Activated T-helper 2 cell treated with anti-CD3 and anti-CD28 coated beads, Interferon-gamma antibody, Interleukin-2, Interleukin-4, amounts not matched to agents 10 μg/mL and 5 μg/mL and 100 μg/mL, durations not matched to agents 14 hours and 24 hours and 36 hours (primary cell): ENCODE measurements at regions not wholly inside any gene's neighbourhood (a gene's known extent, or its start where the extent isn't known, plus 50 kb on each side); places are given as distances from the start of the nearest gene placed in this dataset.

Experiments
- DNase-seq: peaks from one replicate; pipeline ENCODE4 v3.0.0; 2021; ENCODE audit warnings: low spot score
- H3K27ac Mint-ChIP-seq: one replicate; pipeline ENCODE4 v1.8.0; 2021; ENCODE audit warnings: mixed read lengths
- H3K27me3 Mint-ChIP-seq: one replicate; pipeline ENCODE4 v1.8.0; 2021; ENCODE audit warnings: low read depth, mixed read lengths
- H3K36me3 Mint-ChIP-seq: one replicate; pipeline ENCODE4 v1.8.0; 2021; ENCODE audit warnings: low read depth, mixed read lengths
- H3K4me1 Mint-ChIP-seq: one replicate; pipeline ENCODE4 v1.8.0; 2021; ENCODE audit warnings: low read depth, mixed read lengths
- H3K4me3 Mint-ChIP-seq: one replicate; pipeline ENCODE4 v1.8.0; 2021; ENCODE audit warnings: low read depth, mild to moderate bottlenecking, moderate library complexity, mixed read lengths
- H3K9me3 Mint-ChIP-seq: one replicate; pipeline ENCODE4 v1.8.0; 2021; ENCODE audit warnings: mixed read lengths
- intact Hi-C: fragments of 100-400 bp; cut with micrococcal nuclease; formaldehyde crosslinking; loops from one replicate; pipeline ENCODE4 v1.15.1; 2023

- Mint-ChIP-seq H3K36me3 (no peaks in the 10 kb centered on the region), H3K27ac (no peak overlapping the region), H3K27me3 (no peaks in the 10 kb centered on the region), H3K4me1 (no peaks in the 10 kb centered on the region), H3K9me3 (peaks cover 49% of the 10 kb centered on the region), H3K4me3 (no peak overlapping the region)
- intact Hi-C loops, result no loop called here
- no peak for DNase-seq
Observed at GRCh38 chr3:6608843-6609242, 252.1 kb upstream of the GRM7 start.

GRCh38 chr3:6612034-6612616 is 248.8 kb upstream of the GRM7 start:
- no peak for DNase-seq
- Mint-ChIP-seq H3K4me1 (no peaks in the 10 kb centered on the region), H3K4me3 (no peak overlapping the region), H3K36me3 (no peaks in the 10 kb centered on the region), H3K9me3 (peaks cover 30% of the 10 kb centered on the region), H3K27ac (no peak overlapping the region), H3K27me3 (no peaks in the 10 kb centered on the region)
- intact Hi-C loops, result no loop called here

DNA sequence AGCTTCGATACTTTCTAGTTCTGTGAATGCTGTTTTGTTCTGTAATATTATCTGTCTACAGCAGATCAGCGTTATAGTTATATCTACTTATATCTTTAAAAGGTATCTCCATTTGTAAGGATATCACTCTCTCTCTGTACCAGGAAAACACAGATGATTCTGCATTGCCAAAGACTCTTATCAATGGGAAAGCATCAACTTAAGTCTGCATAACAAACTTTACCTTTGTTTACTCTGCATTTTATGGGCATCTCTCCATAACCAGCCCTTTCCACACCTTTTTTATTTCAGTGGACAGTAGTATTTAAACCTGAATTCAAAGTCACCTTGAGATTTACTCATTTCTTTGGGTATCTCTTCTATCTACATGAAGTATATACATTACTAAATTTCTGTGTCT is 238.7 kb upstream of the GRM7 start:
- H3K27ac Mint-ChIP-seq, result no peak overlapping the region
- no peaks in the 10 kb centered on the region for H3K36me3 Mint-ChIP-seq
- H3K27me3 Mint-ChIP-seq, result no peaks in the 10 kb centered on the region
- no peak overlapping the region for H3K4me3 Mint-ChIP-seq
- intact Hi-C loops, result no loop called here
- H3K4me1 Mint-ChIP-seq, result no peaks in the 10 kb centered on the region
- no peak for DNase-seq
- H3K9me3 Mint-ChIP-seq, result peaks cover 9% of the 10 kb centered on the region

GRCh38 chr3:6622712-6623111 is 238.2 kb upstream of the GRM7 start:
- Mint-ChIP-seq H3K4me1 (no peaks in the 10 kb centered on the region), H3K9me3 (peaks cover 9% of the 10 kb centered on the region), H3K36me3 (no peaks in the 10 kb centered on the region), H3K27me3 (no peaks in the 10 kb centered on the region), H3K27ac (no peak overlapping the region), H3K4me3 (no peak overlapping the region)
- intact Hi-C loops, result no loop called here
- DNase-seq, result no peak

DNA sequence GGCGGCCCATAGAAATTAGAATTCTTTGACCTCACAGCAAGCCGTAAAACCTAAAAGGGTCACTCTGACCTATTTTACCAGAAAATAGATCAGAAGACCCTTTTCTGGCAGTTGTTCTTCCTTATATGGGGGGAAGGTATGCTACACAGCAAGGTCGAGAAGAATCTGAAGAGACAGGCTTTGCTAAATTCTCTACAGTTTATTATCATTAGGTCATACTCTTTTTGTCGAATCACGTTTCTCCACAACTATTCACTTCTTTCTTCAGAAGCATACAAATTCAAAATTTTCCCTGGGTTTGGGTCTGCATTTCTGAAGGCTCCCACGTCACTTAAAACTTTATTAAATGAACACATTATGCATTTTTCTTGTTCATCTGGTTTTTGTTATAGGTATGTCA is 229.5 kb upstream of the GRM7 start:
- Mint-ChIP-seq H3K4me3 (no peak overlapping the region), H3K27ac (no peak overlapping the region), H3K4me1 (no peaks in the 10 kb centered on the region), H3K36me3 (no peaks in the 10 kb centered on the region), H3K9me3 (peaks cover 10% of the 10 kb centered on the region), H3K27me3 (no peaks in the 10 kb centered on the region)
- no peak for DNase-seq
- intact Hi-C loops, result no loop called here

- Mint-ChIP-seq H3K9me3 (peaks cover 36% of the 10 kb centered on the region), H3K27me3 (no peaks in the 10 kb centered on the region), H3K4me3 (no peak overlapping the region), H3K36me3 (no peaks in the 10 kb centered on the region), H3K27ac (no peak overlapping the region), H3K4me1 (no peaks in the 10 kb centered on the region)
- intact Hi-C loops, result no loop called here
- no peak for DNase-seq
Observed at GRCh38 chr3:6640907-6641306, 220.0 kb upstream of the GRM7 start.

DNA sequence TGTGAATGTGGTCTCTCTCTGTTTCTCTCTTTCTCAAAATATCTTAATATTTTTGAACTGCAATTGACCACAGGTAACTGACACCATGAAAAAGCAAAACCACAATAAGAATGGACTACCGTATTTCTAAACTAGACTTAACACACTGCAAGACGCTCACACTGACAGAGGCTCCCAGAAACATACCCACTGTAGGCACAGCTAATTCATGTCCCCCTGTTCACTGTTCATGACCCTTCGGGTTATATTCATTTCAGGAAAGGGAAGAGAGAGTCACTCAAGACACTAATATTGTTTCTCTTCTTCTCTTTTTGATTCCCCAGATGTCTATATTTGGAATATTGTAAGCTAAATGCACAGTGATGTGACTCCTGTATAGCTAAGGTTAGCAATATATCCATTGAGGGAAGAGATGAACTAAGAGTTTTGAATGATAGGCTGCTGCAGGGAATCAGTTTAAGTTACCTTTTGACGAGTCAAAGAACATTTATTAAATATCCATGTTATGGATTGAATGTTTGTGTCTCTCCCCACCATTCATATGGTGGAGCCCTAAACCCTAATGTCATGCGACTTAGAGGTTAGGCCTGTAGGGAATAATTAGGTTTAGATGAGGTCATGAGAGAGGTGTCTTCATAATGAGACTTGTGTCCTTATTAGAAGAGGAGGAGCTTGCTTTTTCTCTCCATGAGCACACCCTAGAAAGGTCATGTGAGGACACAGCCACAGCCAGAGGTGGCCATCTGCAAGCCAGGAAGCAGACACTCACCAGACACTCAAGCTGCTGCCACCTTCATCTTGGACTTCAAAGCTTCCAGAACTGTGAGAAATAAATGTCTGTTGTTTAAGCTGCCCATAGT is 216.6 kb upstream of the GRM7 start:
- Mint-ChIP-seq H3K27ac (no peak overlapping the region), H3K9me3 (peaks cover 19% of the 10 kb centered on the region), H3K36me3 (no peaks in the 10 kb centered on the region), H3K4me1 (no peaks in the 10 kb centered on the region), H3K4me3 (no peak overlapping the region), H3K27me3 (no peaks in the 10 kb centered on the region)
- intact Hi-C loops, result no loop called here
- no peak for DNase-seq

DNA sequence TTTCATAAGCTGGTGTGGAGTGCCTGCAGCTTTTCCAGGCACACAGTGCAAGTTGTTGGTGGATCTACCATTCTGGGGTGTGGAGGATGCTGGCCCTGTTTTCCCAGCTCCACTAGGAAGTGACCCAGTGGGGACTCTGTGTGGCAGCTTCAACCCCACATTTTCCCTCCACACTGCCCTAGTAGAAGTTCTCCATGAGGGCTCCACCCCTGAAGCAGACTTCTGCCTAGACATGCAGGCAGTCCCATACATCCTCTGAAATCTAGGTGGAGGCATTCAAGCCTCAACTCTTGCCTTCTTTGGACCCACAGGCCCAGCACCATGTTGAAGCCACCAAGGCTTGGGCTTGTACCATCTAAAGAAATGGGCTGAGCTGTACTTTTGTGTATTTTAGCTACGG is 206.2 kb upstream of the GRM7 start:
- DNase-seq, result no peak
- Mint-ChIP-seq H3K4me3 (no peak overlapping the region), H3K27me3 (no peaks in the 10 kb centered on the region), H3K9me3 (peaks cover 47% of the 10 kb centered on the region), H3K36me3 (no peaks in the 10 kb centered on the region), H3K4me1 (no peaks in the 10 kb centered on the region), H3K27ac (no peak overlapping the region)
- intact Hi-C loops, result no loop called here

- H3K4me1 Mint-ChIP-seq, result no peaks in the 10 kb centered on the region
- H3K36me3 Mint-ChIP-seq, result no peaks in the 10 kb centered on the region
- no peaks in the 10 kb centered on the region for H3K27me3 Mint-ChIP-seq
- no peak overlapping the region for H3K27ac Mint-ChIP-seq
- intact Hi-C loops, result no loop called here
- no peak overlapping the region for H3K4me3 Mint-ChIP-seq
- peaks cover 47% of the 10 kb centered on the region for H3K9me3 Mint-ChIP-seq
- DNase-seq, result no peak
Observed at GRCh38 chr3:6655275-6655674, 205.6 kb upstream of the GRM7 start.

GRCh38 chr3:6657591-6657990 is 203.3 kb upstream of the GRM7 start:
- Mint-ChIP-seq H3K9me3 (peaks cover 39% of the 10 kb centered on the region), H3K27ac (no peak overlapping the region), H3K4me3 (no peak overlapping the region), H3K36me3 (no peaks in the 10 kb centered on the region), H3K27me3 (no peaks in the 10 kb centered on the region), H3K4me1 (no peaks in the 10 kb centered on the region)
- intact Hi-C loops, result no loop called here
- DNase-seq, result no peak

GRCh38 chr3:6667354-6667753 is 193.6 kb upstream of the GRM7 start:
- no peak overlapping the region for H3K4me3 Mint-ChIP-seq
- H3K36me3 Mint-ChIP-seq, result no peaks in the 10 kb centered on the region
- intact Hi-C loops, result no loop called here

GRCh38 chr3:6671363-6671762 is 189.6 kb upstream of the GRM7 start:
- Mint-ChIP-seq H3K27ac (no peak overlapping the region), H3K4me1 (no peaks in the 10 kb centered on the region)

More at GRCh38 chr3:6667354-6667753, 193.6 kb upstream of the GRM7 start:
- no peak for DNase-seq
- H3K9me3 Mint-ChIP-seq, result peaks cover 35% of the 10 kb centered on the region
- H3K4me1 Mint-ChIP-seq, result no peaks in the 10 kb centered on the region
- H3K27me3 Mint-ChIP-seq, result no peaks in the 10 kb centered on the region
- no peak overlapping the region for H3K27ac Mint-ChIP-seq

GRCh38 chr3:6679510-6679909 is 181.4 kb upstream of the GRM7 start:
- intact Hi-C loops, result no loop called here
- no peak overlapping the region for H3K27ac Mint-ChIP-seq
- no peak overlapping the region for H3K4me3 Mint-ChIP-seq
- no peak for DNase-seq
- H3K9me3 Mint-ChIP-seq, result peaks cover 39% of the 10 kb centered on the region
- H3K27me3 Mint-ChIP-seq, result no peaks in the 10 kb centered on the region
- H3K4me1 Mint-ChIP-seq, result no peaks in the 10 kb centered on the region
- H3K36me3 Mint-ChIP-seq, result no peaks in the 10 kb centered on the region

More at GRCh38 chr3:6671363-6671762, 189.6 kb upstream of the GRM7 start:
- H3K27me3 Mint-ChIP-seq, result no peaks in the 10 kb centered on the region
- DNase-seq, result no peak
- intact Hi-C loops, result no loop called here
- H3K36me3 Mint-ChIP-seq, result no peaks in the 10 kb centered on the region
- peaks cover 34% of the 10 kb centered on the region for H3K9me3 Mint-ChIP-seq
- no peak overlapping the region for H3K4me3 Mint-ChIP-seq
